Omental fat pad (tissue), 3 donors: ENCODE measurements at regions not wholly inside any gene's neighbourhood (a gene's known extent, or its start where the extent isn't known, plus 50 kb on each side); places are given as distances from the start of the nearest gene placed in this dataset.

Experiments used
- ATAC-seq: fragments of 150-250 bp; one replicate; pipeline ENCODE4 v1.9.1; 2016; ENCODE audit warnings: mild to moderate bottlenecking, moderate library complexity; ENCODE audit not compliant: low FRiP score
- DNase-seq: peaks from one replicate; pipeline ENCODE4 v3.0.0-alpha.2; 2019; ENCODE audit warnings: low spot score
- TF ChIP-seq, protein P1 (sequence below), 3 donors: fragments of 450-650 bp; IDR thresholded peaks; one replicate each; pipeline ENCODE4 v1.5.1; 2016 to 2017; ENCODE audit warnings: antibody characterized with exemption in 3 of 3, mild to moderate bottlenecking in 3 of 3, moderate library complexity in 2 of 3

DNA sequence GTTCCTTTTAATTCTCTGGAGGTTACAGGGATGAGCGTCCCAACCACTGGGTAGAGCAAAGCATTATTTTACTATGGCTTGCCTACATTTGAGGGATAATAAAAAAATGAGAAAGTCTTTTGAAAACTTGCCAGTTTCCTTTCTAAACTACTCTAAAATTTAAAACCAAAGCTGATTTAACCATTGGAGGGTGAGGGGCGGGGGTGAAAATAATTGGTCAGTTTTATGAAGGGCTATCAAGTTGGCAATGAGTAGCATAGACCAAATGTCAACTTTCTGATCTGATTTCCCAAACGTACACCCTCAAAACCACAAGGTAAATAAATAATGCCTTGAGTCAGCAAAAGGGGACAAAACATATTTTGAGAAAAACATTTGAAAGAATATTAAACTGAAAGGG, 85.7 kb upstream of the STK17B start:
- ATAC-seq = no peak
- TF ChIP-seq, protein P1, sequence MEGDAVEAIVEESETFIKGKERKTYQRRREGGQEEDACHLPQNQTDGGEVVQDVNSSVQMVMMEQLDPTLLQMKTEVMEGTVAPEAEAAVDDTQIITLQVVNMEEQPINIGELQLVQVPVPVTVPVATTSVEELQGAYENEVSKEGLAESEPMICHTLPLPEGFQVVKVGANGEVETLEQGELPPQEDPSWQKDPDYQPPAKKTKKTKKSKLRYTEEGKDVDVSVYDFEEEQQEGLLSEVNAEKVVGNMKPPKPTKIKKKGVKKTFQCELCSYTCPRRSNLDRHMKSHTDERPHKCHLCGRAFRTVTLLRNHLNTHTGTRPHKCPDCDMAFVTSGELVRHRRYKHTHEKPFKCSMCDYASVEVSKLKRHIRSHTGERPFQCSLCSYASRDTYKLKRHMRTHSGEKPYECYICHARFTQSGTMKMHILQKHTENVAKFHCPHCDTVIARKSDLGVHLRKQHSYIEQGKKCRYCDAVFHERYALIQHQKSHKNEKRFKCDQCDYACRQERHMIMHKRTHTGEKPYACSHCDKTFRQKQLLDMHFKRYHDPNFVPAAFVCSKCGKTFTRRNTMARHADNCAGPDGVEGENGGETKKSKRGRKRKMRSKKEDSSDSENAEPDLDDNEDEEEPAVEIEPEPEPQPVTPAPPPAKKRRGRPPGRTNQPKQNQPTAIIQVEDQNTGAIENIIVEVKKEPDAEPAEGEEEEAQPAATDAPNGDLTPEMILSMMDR (IDR thresholded peaks at IDR 0.05) = no peak
- no peak for DNase-seq

DNA sequence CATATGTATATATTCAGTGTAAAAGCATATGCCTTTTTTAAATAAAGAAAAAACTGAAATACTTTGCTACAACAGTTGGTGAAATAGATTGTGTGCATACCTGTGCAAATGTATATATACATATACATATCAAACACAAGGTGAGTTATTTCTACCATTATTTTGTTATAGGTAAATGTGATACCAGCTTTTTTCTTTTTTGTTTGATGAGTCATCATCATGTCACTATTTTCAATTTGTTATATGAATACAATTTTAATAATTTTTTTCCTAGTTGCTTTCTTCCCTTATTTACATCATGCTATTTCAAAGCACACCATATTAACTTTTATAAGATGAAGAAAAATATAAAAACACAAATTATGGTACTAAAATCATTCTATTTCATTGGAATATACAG, 87.0 kb upstream of the STK17B start:
- no peak for DNase-seq
- TF ChIP-seq, protein P1 (IDR thresholded peaks at IDR 0.05) = no peak
- no peak for ATAC-seq

DNA sequence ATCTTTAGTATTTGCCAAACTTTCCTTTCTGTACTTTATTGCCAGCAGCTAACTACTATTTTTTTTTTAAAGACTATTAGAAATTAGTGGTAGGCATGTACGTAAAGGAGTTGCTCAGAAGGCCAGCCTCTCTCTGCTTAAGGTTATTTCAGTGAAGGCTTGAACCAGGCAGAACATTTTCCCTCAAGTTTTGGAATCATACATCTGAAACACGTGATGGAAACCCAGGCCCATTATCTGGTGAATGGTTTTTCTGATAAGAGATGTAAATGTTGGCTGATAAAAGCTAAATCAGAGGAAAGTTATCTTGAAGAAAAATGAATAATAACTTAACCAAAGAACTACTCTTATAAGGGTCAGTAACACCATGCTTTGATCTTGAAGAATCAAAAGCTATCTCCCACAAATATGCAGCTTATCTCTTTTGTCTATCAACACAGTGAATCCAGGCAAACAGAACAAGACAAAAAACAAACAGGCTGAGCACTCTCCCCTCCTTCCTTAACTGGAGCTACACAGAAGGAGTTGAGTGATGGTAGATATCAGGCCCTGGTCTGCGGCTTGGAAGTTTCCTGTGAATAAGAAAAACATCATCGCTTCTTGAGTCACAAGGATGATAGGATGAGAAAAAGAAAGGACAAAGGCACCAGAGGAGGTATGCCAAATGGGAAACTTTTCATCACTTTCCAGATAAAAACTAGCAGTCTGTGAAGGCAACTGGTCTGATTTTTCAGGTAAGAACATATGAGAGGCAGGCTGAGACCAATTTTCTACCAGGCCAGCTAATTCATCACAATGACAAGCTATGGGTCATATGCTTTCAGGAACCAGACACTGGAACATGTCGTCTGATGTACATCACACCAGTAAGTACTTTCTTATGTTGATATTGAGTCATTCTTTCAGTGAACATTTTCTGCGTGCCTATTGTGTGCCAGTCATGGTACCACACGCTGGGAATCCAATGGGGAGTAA, 88.4 kb upstream of the STK17B start:
- TF ChIP-seq, protein P1 (IDR thresholded peaks at IDR 0.05) = no peak
- DNase-seq = no peak
- ATAC-seq = peak; percentile 41

DNA sequence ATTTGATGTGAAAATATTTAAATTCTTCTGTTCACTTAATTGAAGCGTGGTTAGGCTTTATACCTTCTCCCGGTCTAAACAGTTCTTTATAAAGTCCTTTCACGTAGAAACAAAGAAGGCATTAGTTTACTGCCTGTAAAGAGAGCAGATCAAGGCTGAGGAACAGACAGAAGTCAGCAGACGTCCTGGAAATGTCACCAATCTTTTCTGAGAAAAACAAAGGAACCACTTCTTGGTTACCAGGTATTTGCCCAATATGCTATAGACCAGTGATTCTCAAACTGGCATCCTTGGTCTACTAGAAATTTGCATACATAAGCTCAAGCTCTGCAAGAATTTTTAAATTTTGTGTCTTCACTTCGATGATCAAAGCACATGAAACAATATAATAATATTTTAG, 89.2 kb upstream of the STK17B start:
- TF ChIP-seq, protein P1 (IDR thresholded peaks at IDR 0.05) = no peak
- DNase-seq (no peak), ATAC-seq (no peak)

DNA sequence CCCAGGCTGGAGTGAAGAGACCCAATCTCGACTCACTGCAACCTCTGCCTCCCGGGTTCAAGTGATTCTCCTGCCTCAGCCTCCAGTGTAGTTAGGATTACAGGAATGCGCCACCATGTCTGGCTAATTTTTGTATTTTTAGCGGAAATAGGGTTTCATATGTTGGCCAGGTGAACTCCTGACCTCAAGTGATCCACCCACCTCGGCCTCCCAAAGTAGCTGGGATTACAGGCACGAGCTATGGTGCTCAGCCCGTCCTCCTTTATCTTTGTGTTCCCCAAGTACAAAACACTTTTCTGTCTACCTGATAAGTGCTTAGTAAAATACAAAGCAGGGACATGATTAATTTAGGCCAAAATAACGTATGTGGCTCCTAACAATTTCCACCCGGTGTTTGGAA, 91.2 kb upstream of the STK17B start:
- TF ChIP-seq, protein P1 (IDR thresholded peaks at IDR 0.05) = no peak
- DNase-seq = no peak
- ATAC-seq = no peak

DNA sequence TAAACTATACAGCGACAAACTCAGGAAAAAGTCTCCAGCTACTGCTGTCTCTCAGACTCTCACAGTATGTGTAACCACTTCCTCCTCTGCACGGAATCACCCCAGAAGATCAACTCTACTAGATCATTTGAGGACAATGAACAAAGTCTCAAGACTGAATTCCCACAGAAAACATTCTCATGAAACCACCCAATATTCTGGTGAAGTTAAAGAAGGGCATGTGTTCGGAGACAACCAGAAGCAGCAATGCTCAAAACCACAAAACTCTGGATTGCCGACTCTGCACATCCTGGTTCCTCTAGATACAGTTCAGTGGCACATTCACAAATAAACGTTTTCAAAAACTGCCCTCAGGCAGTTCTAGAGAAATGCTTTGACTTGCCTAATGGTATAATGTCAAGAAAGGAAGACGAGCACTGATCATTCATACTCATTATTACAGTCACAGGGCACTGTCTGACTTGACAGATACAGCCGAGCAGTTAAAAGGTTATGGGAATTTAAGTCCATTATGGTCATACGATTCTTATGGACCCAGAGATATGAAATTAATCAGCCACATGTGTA, 91.9 kb upstream of the STK17B start:
- ATAC-seq (no peak), DNase-seq (no peak)
- TF ChIP-seq, protein P1 (IDR thresholded peaks at IDR 0.05) = no peak

DNA sequence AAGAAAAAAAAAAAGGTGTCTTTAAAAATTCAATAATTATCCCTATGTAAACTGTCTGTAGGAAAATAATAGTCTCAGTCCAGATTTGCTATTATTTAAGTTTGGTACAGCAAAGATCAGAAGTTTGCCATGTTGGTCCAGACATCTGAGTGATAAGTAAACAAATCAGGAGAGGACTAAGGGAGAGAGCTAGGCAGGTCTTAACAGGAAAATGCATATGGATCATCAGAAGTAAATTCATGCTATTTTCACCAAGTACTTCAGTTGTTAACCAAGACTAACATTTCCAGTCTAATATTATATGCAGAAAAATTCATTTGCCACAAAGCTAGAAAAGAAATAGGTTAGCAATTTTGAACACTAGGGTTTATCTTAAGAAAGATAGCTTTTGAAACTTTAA, 95.0 kb upstream of the STK17B start:
- ATAC-seq (no peak), DNase-seq (no peak)
- TF ChIP-seq, protein P1 (IDR thresholded peaks at IDR 0.05) = no peak
